Brain pericyte (primary cell): ENCODE measurements at regions not wholly inside any gene's neighbourhood (a gene's known extent, or its start where the extent isn't known, plus 50 kb on each side); places are given as distances from the start of the nearest gene placed in this dataset.
A peak's percentile ranks its signal among the peaks of the same experiment; 100 is the strongest.

Experiments used
- DNase-seq: peaks from one replicate; pipeline ENCODE4 v3.0.0-alpha.2; 2012; ENCODE audit warnings: low read depth, low spot score

- no peak for DNase-seq
These were observed 216.2 kb upstream of the SOX4 start for GRCh38 chr6:21377356-21377755.

GRCh38 chr6:21381331-21381963 is 212.1 kb upstream of the SOX4 start:
- no peak for DNase-seq

- no peak for DNase-seq
These were observed 210.6 kb upstream of the SOX4 start for GRCh38 chr6:21382821-21383449.

GRCh38 chr6:21383450-21384085 is 210.0 kb upstream of the SOX4 start:
- no peak for DNase-seq

GRCh38 chr6:21384216-21384615 is 209.3 kb upstream of the SOX4 start:
- peak; percentile 43 for DNase-seq

GRCh38 chr6:21386744-21387143 is 206.8 kb upstream of the SOX4 start:
- no peak for DNase-seq

GRCh38 chr6:21390532-21391213 is 202.9 kb upstream of the SOX4 start:
- DNase-seq = no peak

- no peak for DNase-seq
These were observed 201.4 kb upstream of the SOX4 start for GRCh38 chr6:21392177-21392576.

- DNase-seq = no peak
These were observed 199.9 kb upstream of the SOX4 start for GRCh38 chr6:21393441-21394165.

GRCh38 chr6:21395121-21395520 is 198.4 kb upstream of the SOX4 start:
- DNase-seq = no peak

- no peak for DNase-seq
These were observed 197.2 kb upstream of the SOX4 start for GRCh38 chr6:21396313-21396712.

GRCh38 chr6:21398741-21399325 is 194.7 kb upstream of the SOX4 start:
- DNase-seq = no peak

- no peak for DNase-seq
These were observed 191.2 kb upstream of the SOX4 start for GRCh38 chr6:21402368-21402767.

GRCh38 chr6:21404577-21404976 is 189.0 kb upstream of the SOX4 start:
- no peak for DNase-seq

- no peak for DNase-seq
These were observed 187.2 kb upstream of the SOX4 start for GRCh38 chr6:21406316-21406715.

- no peak for DNase-seq
These were observed 184.3 kb upstream of the SOX4 start for GRCh38 chr6:21409231-21409630.

GRCh38 chr6:21413428-21413827 is 180.1 kb upstream of the SOX4 start:
- DNase-seq = no peak

- DNase-seq = no peak
These were observed 179.5 kb upstream of the SOX4 start for GRCh38 chr6:21414065-21414464.

- DNase-seq = no peak
These were observed 173.2 kb upstream of the SOX4 start for GRCh38 chr6:21420146-21420878.

GRCh38 chr6:21420926-21421325 is 172.6 kb upstream of the SOX4 start:
- no peak for DNase-seq
